GM12878 (cell line): ENCODE measurements at regions not wholly inside any gene's neighbourhood (a gene's known extent, or its start where the extent isn't known, plus 50 kb on each side); places are given as distances from the start of the nearest gene placed in this dataset.

ENCODE experiments used
- ATAC-seq: fragments of 200-7000 bp; cut with Tn5 transposase; 3 replicates; pipeline ENCODE4 v1.9.1; 2020; ENCODE audit warnings: mild to moderate bottlenecking, moderate library complexity
- BruUV-seq: library from RNA; stranded (reverse); fragments of 400-500 nt; replicated peaks from 2 replicates; lab custom pipeline; 2021; lab: Mats Ljungman, UMichigan
- CTCF ChIA-PET: fragments of 300-600 bp; sonication (Branson Sonifier 250); formaldehyde crosslinking; extraction: SDS; loops from one replicate; lab custom pipeline; 2021; ENCODE audit warnings: inconsistent platforms; lab: Yijun Ruan, JAX
- POLR2A ChIA-PET: fragments of 350-600 bp; formaldehyde crosslinking; extraction: SDS; loops from one replicate; lab custom pipeline; 2021; ENCODE audit warnings: inconsistent platforms; lab: Charles Lee
- RAD21 ChIA-PET: fragments of 300-600 bp; sonication (Branson Sonifier 250); formaldehyde crosslinking; loops from one replicate; lab custom pipeline; 2023; ENCODE audit warnings: antibody characterized with exemption; ENCODE audit not compliant: unreplicated experiment; lab: Charles Lee
- SMC1A ChIA-PET: fragments of 300-600 bp; sonication (Branson Sonifier 250); formaldehyde crosslinking; loops from one replicate; lab custom pipeline; 2023; ENCODE audit not compliant: unreplicated experiment, uncharacterized antibody; lab: Charles Lee
- DNase-seq: peaks from one replicate; pipeline ENCODE4 v3.0.0-alpha.2; 2011; ENCODE audit warnings: low read depth, low spot score
- FAIRE-seq: peaks from 3 replicates; lab custom pipeline; 2011; peaks lifted over from hg19 to GRCh38; lab: Jason Lieb, UNC
- H2AFZ ChIP-seq: 2 replicates; pipeline ENCODE4 v1.6.0; 2011; ENCODE audit warnings: low read depth, low read length, control low read depth; ENCODE audit not compliant: control insufficient read depth
- H3K27ac ChIP-seq: 2 replicates; pipeline ENCODE4 v1.5.1; 2011; ENCODE audit warnings: control low read depth; ENCODE audit not compliant: control insufficient read depth, insufficient read depth
- H3K27me3 ChIP-seq, 2 experiments: replicated peaks in 1 of 2; 2 replicates each; pipeline versions ENCODE4 v1.6.0 to v1.6.1; 2011; ENCODE audit warnings: low read length in 1 of 2; ENCODE audit not compliant: control insufficient read depth in 2 of 2, insufficient read depth in 2 of 2
- H3K36me3 ChIP-seq, 2 experiments: 2 replicates each; pipeline ENCODE4 v1.5.1; 2011; ENCODE audit warnings: low read length in 1 of 2; ENCODE audit not compliant: control insufficient read depth in 2 of 2, insufficient read depth in 2 of 2
- H3K4me1 ChIP-seq: 2 replicates; pipeline ENCODE4 v1.6.1; 2011; ENCODE audit warnings: mild to moderate bottlenecking, low read length, moderate library complexity, mixed read lengths; ENCODE audit not compliant: control insufficient read depth, insufficient read depth
- H3K4me2 ChIP-seq: 2 replicates; pipeline ENCODE4 v1.6.0; 2011; ENCODE audit warnings: control low read depth; ENCODE audit not compliant: control insufficient read depth, insufficient read depth
- H3K4me3 ChIP-seq: fragments of 200-600 bp; sonication (generic); 2 replicates; pipeline ENCODE4 v1.5.1; 2016
- H3K79me2 ChIP-seq: 2 replicates; pipeline ENCODE4 v1.6.0; 2011; ENCODE audit warnings: low read length; ENCODE audit not compliant: control insufficient read depth, insufficient read depth
- H3K9ac ChIP-seq: 2 replicates; pipeline ENCODE4 v1.8.0; 2011; ENCODE audit warnings: low read length, control low read depth, mixed read lengths; ENCODE audit not compliant: control insufficient read depth, insufficient read depth
- H3K9me3 ChIP-seq: replicated peaks from 3 replicates; pipeline ENCODE4 v1.5.1; 2011; ENCODE audit warnings: mild to moderate bottlenecking, low read length; ENCODE audit not compliant: control insufficient read depth, insufficient read depth
- H4K20me1 ChIP-seq: 2 replicates; pipeline ENCODE4 v1.6.0; 2011; ENCODE audit not compliant: control insufficient read depth, insufficient read depth
- ATF7 ChIP-seq: fragments of 450-650 bp; IDR thresholded peaks from 2 replicates; pipeline ENCODE4 v1.6.1; 2016; ENCODE audit warnings: low read depth, mild to moderate bottlenecking
- BCLAF1 ChIP-seq: fragments of 450-650 bp; IDR thresholded peaks from 2 replicates; pipeline ENCODE4 v1.6.1; 2017; ENCODE audit warnings: antibody characterized with exemption, mild to moderate bottlenecking, moderate library complexity
- CEBPB ChIP-seq, 2 experiments: fragments of 150-350 bp in 1 of 2; IDR thresholded peaks; 2 replicates each; pipeline ENCODE4 v1.6.1; 2012 to 2014; ENCODE audit warnings: low read depth in 2 of 2, low read length in 2 of 2, borderline replicate concordance in 1 of 2, inconsistent platforms in 1 of 2
- CREM ChIP-seq: IDR thresholded peaks from 2 replicates; pipeline ENCODE4 v1.6.1; 2014; ENCODE audit warnings: antibody characterized with exemption, low read depth
- ETV6 ChIP-seq, 2 experiments: fragments of 450-650 bp in 1 of 2; IDR thresholded peaks in 1 of 2; conservative IDR thresholded peaks in 1 of 2; 2 replicates each; pipeline ENCODE4 v1.6.1; 2014; ENCODE audit warnings: antibody characterized with exemption in 1 of 2, borderline replicate concordance in 1 of 2, low read depth in 1 of 2, mild to moderate bottlenecking in 1 of 2, moderate library complexity in 1 of 2
- FOXK2 ChIP-seq: fragments of 450-650 bp; IDR thresholded peaks from 2 replicates; pipeline ENCODE4 v1.6.1; 2017; ENCODE audit warnings: mild to moderate bottlenecking, moderate library complexity
- FOXM1 ChIP-seq: IDR thresholded peaks from 2 replicates; pipeline ENCODE4 v1.6.1; 2012; ENCODE audit warnings: low read depth, mild to moderate bottlenecking, inconsistent platforms, low read length, moderate library complexity
- HCFC1 ChIP-seq: fragments of 150-350 bp; IDR thresholded peaks from 2 replicates; pipeline ENCODE4 v1.6.1; 2014; ENCODE audit warnings: low read length
- LARP7 ChIP-seq: fragments of 450-650 bp; IDR thresholded peaks from 2 replicates; pipeline ENCODE4 v1.6.1; 2017; ENCODE audit warnings: mild to moderate bottlenecking
- MTA3 ChIP-seq: IDR thresholded peaks from 2 replicates; pipeline ENCODE4 v1.6.1; 2012; ENCODE audit warnings: low read length, inconsistent platforms, borderline replicate concordance
- NRF1 ChIP-seq: conservative IDR thresholded peaks from 2 replicates; pipeline ENCODE4 v1.6.1; 2011; ENCODE audit warnings: mild to moderate bottlenecking, low read depth, low read length, improper control_type of control experiment
- SP1 ChIP-seq: IDR thresholded peaks from one replicate; pipeline ENCODE4 v1.6.1; 2011; ENCODE audit warnings: low read depth, low read length
- SPI1 ChIP-seq: IDR thresholded peaks from 2 replicates; pipeline ENCODE4 v1.6.1; 2011; ENCODE audit warnings: low read depth, mild to moderate bottlenecking, low read length, moderate library complexity, borderline replicate concordance; ENCODE audit not compliant: insufficient read depth
- WGBS: methylation state at CpG from one replicate; pipeline ENCODE4 v1.1.6; 2016; ENCODE audit warnings: low lambda C conversion rate; ENCODE audit not compliant: insufficient replicate concordance, insufficient coverage; ENCODE audit errors: missing lambda C conversion rate; 5-methylcytosine and 5-hydroxymethylcytosine counted together
- in situ Hi-C: fragments of 300-500 bp; cut with MboI; formaldehyde crosslinking; loops from 9 replicates; pipeline ENCODE4 v1.14.3; 2018; ENCODE audit warnings: mixed read lengths
- intact Hi-C: fragments of 100-400 bp; cut with micrococcal nuclease; formaldehyde crosslinking; loops from one replicate; pipeline ENCODE4 v1.14.2; 2022; ENCODE audit not compliant: unreplicated experiment

GRCh38 chr2:47650001-47650535, 79.3 kb upstream of the KCNK12 start:
- ChIA-PET SMC1A (interaction anchor here (0.8 to 1.6 kb wide), 2 partner anchors 10 to 117 kb away, joined by 3 to 9 read pairs; no protein-coding TSS in a partner anchor), RAD21 (no interaction called here), CTCF (interaction anchor here (0.5 kb wide), 1 partner anchor 192 kb away, joined by 3 read pairs; no protein-coding TSS in a partner anchor), POLR2A (no interaction called here)
- TF ChIP-seq ATF7: no peak
- TF ChIP-seq BCLAF1: no peak
- TF ChIP-seq FOXK2: no peak
- no peak for TF ChIP-seq CREM
- no peak for TF ChIP-seq HCFC1
- DNase-seq (no peak), FAIRE-seq (no peak), ATAC-seq (no peak)
- no peaks in the 10 kb centered on the region; a peak in 1 of 4 replicates for H3K27me3 ChIP-seq
- 79% methylated on average over 9 of the region's 9 CpGs for WGBS
- H3K4me3 ChIP-seq: no peak overlapping the region
- H2AFZ ChIP-seq: no peak overlapping the region
- in situ Hi-C loops: no loop called here
- no peaks in the 10 kb centered on the region for H3K79me2 ChIP-seq
- no peak overlapping the region for H3K4me2 ChIP-seq
- H3K9ac ChIP-seq: no peak overlapping the region
- BruUV-seq: no TSS peak
- H3K9me3 ChIP-seq: no peaks in the 10 kb centered on the region
- no peak overlapping the region for H3K27ac ChIP-seq
- H4K20me1 ChIP-seq: no peaks in the 10 kb centered on the region
- H3K36me3 ChIP-seq: no peaks in the 10 kb centered on the region
- intact Hi-C loops: no loop called here
- H3K4me1 ChIP-seq: peaks cover 11% of the 10 kb centered on the region

DNA sequence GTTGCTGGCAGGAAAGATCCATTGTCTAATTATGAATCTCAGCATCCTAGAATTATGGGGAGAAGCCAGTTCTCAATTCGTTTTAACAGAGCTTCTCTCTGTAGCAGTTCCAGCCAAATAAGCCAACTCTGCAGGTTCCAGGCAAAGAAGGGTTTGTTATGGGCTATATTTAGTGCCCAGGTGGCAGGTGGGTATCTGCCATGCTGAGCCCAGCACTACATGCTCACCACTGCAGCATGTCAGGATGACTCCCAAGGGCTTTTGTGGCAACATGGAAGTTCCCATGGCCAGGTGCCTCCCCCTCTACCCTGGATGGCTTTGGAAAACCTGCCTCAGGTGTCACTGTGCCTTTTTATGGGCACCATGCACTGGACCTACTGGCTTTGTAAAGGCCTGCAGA, 74.5 kb upstream of the KCNK12 start:
- SMC1A ChIA-PET: no interaction called here
- TF ChIP-seq NRF1 (no peak), SP1 (no peak), LARP7 (no peak), CEBPB (IDR thresholded peaks at IDR 0.05; ENCODE audit: borderline replicate concordance in 1 of 2, low read depth in 2 of 2, low read length in 2 of 2) (no peak), FOXM1 (no peak), MTA3 (no peak), SPI1 (no peak), ETV6 (conservative IDR thresholded peaks at IDR 0.05 in 1 of 2, IDR thresholded peaks at IDR 0.05 in 1 of 2; ENCODE audit: borderline replicate concordance in 1 of 2, low read depth in 1 of 2) (no peak)

More for the DNA sequence above, 74.5 kb upstream of the KCNK12 start:
- Histone ChIP-seq H4K20me1 (no peaks in the 10 kb centered on the region), H3K27ac (no peak overlapping the region), H3K4me2 (no peak overlapping the region), H3K4me3 (no peak overlapping the region), H3K4me1 (no peaks in the 10 kb centered on the region), H2AFZ (no peak overlapping the region), H3K27me3 (no peaks in the 10 kb centered on the region), H3K79me2 (no peaks in the 10 kb centered on the region), H3K36me3 (no peaks in the 10 kb centered on the region), H3K9me3 (no peaks in the 10 kb centered on the region), H3K9ac (no peak overlapping the region)
- 3% methylated on average over 1 of the region's 1 CpG for WGBS
- intact Hi-C loops (no loop called here), in situ Hi-C loops (no loop called here)
- ChIA-PET RAD21 (no interaction called here), CTCF (no interaction called here), POLR2A (no interaction called here)
- no TSS peak for BruUV-seq
- ATAC-seq: no peak
- DNase-seq: no peak
- FAIRE-seq: no peak
